LNCAP (cell line): ENCODE measurements at regions not wholly inside any gene's neighbourhood (a gene's known extent, or its start where the extent isn't known, plus 50 kb on each side); places are given as distances from the start of the nearest gene placed in this dataset.

Experiments used
- CTCF ChIP-seq: fragments of 450-650 bp; IDR thresholded peaks from 2 replicates; pipeline ENCODE4 v1.5.1; 2017; ENCODE audit warnings: mild to moderate bottlenecking

GRCh38 chr11:104584823-104585222 lies 313.4 kb downstream of the CASP12 start:
- TF ChIP-seq CTCF: no peak

DNA sequence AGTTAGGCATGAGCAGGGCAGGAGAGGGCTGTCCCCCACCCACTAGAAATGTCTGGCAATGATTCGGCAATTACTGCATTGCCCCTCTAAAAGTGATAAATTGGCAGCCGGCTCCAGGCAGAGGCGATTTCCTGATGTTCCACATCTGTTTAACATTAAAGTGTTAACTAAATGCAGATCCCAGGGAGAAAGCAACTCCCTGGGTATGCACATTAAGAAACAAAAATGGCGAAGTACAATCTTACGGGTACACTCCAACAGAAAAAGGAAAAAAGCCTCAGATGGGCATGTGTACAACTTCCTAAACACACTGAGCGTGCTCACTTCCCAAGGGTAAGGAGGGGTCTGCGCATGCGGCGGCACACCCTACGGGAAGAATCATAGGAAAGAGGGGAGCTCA lies 314.4 kb downstream of the CASP12 start:
- TF ChIP-seq CTCF: no peak

- no peak for TF ChIP-seq CTCF
Measured at GRCh38 chr11:104582431-104582830, 315.8 kb downstream of the CASP12 start.

DNA sequence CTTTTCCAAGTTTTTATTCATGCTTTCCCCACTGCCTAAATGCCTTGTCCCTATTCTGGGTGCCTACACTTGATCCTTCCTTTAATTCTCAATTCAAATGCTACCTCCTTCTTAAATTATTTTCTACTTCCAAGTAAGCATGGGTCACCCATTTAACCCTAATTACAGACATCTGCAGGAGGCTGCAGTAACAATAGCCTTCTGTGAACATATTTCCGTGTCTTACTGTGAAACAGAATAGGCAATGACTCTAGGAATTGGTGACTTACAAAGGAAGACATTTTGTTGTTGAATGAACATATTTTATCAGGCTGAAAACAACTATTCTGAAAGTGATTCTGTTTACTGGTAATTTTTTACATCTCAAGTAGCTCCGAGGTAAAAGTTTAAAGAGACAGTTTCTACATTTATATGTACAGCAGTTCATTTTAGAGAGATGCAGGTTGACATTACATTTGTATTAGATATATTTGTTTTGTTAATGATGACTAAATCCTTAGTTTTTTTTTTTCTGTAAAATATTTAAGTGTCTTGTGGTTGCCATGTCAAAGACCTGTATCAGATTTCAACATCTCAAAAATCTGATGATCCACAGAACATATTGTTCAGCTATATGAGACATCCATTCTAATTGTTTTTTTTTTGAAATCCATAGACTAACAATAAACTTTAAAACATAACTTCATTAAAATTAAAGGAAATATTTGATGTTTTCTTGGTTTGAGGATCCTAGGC lies 316.8 kb downstream of the CASP12 start:
- no peak for TF ChIP-seq CTCF

GRCh38 chr11:104573441-104573990 lies 324.7 kb downstream of the CASP12 start:
- no peak for TF ChIP-seq CTCF

DNA sequence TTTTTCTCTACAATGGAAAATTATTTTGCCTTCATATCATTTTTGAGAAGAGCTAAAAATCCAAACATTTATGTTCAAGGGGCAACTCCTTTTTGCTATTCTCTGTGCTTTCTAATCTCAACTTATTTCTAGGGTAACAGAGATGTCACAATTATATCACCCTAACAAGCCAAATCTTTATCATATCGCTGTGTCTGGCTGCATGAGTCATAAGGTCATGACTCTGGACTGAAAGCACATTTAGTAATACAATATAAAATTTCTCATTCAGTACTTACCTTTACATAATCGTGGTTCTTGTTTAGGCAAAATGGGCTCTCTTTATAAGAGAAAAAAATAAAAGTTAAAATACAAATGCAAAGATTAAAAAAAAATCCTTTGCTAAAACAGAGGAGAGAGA lies 326.0 kb downstream of the CASP12 start:
- TF ChIP-seq CTCF: no peak

GRCh38 chr11:104570078-104570701 lies 328.1 kb downstream of the CASP12 start:
- no peak for TF ChIP-seq CTCF
